NCI-H1048 (cell line): ENCODE measurements at regions not wholly inside any gene's neighbourhood (a gene's known extent, or its start where the extent isn't known, plus 50 kb on each side); places are given as distances from the start of the nearest gene placed in this dataset.

Experiments used
- DNase-seq: peaks from one replicate; lab custom pipeline; 2025; lab: John Stamatoyannopoulos, UW

DNA sequence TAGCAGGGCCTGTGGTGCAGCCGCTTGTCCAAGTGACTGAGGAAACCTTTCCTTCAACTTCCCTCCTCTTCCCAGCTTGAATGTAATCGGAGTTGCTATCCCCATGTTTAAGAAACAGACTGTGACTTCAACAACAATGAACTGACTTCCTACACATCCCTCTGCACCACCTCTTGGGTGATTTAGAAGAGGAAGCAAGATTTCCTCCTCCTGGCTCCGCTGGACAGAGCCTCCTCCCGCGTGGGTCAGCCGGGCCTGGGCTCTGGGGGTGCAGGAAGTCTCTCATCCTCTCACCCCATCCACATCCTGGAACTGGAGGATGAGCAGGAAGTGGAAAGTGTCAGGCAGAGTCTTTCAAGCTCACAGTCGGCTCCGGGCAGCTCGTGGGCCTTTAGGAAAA is 84.3 kb downstream of the GATA6 start:
- no peak for DNase-seq

DNA sequence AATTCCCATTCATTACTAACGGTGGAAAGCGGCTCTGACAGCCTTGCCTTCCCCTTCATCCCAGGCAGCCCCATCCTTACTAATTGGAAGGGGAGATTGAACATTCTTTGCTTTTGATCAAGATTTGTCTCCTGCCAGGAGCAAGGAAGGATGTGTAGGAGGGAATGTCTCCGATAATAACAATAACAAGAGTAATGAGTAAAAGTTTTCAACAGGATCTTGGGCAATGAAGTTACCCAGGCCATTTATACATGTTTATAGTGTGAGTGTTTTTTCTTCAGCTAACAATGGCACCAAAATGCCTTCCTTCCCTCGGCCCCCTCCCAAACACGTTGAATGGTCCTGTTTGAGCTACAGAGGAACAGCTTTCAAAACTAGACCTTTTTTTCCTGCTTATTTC is 83.8 kb downstream of the GATA6 start:
- no peak for DNase-seq
